ENCODE measurements at regions not wholly inside any gene's neighbourhood (a gene's known extent, or its start where the extent isn't known, plus 50 kb on each side); places are given as distances from the start of the nearest gene placed in this dataset.

GRCh38 chr18:55086906-55087305, 127.6 kb upstream of the CCDC68 start:
- TF ChIP-seq CTCF (IDR thresholded peaks at IDR 0.05) (no peak), POLR2A (IDR thresholded peaks at IDR 0.05) (no peak)
